Stimulated activated naive CD4-positive, alpha-beta T cell treated with Interleukin-2 at 50 U/mL for 16 hours (primary cell): ENCODE measurements at regions not wholly inside any gene's neighbourhood (a gene's known extent, or its start where the extent isn't known, plus 50 kb on each side); places are given as distances from the start of the nearest gene placed in this dataset.
"Not testable (repeated sequence)": the region's sequence is repeated elsewhere in the genome, so short reads cannot be mapped to it uniquely, and the experiment has no call there.

ENCODE experiments used
- DNase-seq: peaks from one replicate; lab custom pipeline; 2025; lab: John Stamatoyannopoulos, UW

- no peak for DNase-seq
Observed at GRCh38 chr5:91243286-91243685, 139.8 kb downstream of the ARRDC3 start.

GRCh38 chr5:91241460-91241859, 141.7 kb downstream of the ARRDC3 start:
- DNase-seq = not testable (repeated sequence)

DNA sequence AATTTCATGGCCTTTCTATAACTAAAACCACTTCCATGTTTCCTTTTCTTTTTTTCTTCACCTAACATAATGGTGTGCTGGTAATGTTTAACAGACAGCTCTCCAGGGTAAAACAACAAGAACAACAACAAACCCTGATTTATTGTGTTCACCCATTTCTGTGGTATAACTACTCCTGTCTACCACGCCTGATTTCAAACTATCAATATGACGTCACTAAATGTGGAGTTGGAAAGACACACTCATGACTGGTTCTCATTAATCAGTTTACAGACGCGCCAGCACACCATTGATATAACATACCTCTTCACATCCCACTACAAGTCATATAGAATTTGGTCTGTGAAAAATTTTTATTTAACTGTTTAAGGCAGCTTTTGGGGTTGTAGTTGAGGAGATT, 142.9 kb downstream of the ARRDC3 start:
- DNase-seq = no peak

DNA sequence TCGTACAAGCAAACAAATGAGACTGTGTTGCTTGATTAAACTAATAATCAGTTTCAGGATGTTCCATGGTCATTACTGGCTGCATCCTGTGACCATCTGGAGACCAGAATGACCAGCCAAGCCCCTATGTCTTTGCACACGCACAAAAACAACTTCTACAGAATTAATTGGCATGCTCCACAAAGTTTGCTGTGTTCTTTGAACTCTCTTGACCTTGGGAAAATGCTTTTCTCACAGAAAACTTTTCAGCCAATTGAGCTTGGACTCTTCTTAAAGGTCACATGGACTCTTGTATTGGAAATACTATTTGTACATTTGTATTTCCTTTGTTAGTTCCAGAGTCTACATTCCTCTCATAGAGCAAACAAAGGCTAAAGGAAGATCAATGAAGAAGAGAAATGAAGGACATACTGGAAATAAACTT, 147.8 kb downstream of the ARRDC3 start:
- no peak for DNase-seq

GRCh38 chr5:91232523-91232922, 150.6 kb downstream of the ARRDC3 start:
- no peak for DNase-seq

DNA sequence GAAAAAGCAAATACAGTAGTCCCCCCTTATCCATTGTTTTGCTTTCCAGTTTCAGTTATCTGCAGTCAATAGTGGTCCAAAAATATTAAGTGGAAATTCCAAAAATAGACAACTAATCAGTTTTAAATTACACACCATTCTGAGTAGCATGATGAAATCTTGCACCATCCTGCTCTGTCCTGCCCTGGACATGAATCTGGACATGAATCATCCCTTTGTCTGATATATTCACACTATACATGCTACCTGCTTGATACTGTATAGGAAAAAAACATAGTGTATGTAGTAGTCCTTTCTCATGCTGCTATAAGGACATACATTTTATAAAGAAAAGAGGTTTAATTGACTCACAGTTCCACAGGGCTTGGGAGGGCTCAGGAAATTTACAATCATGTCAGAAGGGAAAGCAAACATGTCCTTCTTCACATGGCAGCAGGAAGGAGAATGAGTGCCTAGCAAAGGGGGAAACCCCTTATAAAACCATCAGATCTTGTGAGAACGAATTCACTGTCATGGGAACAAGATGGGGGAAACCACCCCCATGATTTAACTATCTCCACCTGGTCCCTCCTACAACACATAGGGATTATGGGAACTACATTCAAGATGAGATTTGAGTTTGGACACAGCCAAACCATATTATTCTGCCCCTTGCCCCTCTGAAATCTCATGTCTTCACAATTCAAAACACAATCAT, 153.9 kb downstream of the ARRDC3 start:
- DNase-seq = no peak

DNA sequence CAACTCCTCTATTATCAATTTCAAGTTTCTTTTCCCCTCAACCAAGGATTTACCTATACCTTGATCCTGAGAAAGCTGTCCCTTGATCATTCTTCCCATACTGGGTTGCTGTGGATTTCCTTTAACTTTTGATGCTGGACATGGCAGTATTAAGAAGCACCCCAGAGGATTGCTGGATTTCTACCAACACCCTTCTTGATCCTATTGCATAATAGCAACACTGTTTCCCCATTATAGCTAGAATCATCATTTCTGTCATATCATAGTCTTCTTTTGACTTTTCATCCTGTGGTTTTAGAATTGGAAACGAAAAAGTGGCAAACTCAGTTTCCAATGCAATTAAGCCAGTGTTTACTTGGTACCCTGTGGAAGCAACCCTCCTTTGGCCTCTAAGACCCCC, 154.9 kb downstream of the ARRDC3 start:
- no peak for DNase-seq

DNA sequence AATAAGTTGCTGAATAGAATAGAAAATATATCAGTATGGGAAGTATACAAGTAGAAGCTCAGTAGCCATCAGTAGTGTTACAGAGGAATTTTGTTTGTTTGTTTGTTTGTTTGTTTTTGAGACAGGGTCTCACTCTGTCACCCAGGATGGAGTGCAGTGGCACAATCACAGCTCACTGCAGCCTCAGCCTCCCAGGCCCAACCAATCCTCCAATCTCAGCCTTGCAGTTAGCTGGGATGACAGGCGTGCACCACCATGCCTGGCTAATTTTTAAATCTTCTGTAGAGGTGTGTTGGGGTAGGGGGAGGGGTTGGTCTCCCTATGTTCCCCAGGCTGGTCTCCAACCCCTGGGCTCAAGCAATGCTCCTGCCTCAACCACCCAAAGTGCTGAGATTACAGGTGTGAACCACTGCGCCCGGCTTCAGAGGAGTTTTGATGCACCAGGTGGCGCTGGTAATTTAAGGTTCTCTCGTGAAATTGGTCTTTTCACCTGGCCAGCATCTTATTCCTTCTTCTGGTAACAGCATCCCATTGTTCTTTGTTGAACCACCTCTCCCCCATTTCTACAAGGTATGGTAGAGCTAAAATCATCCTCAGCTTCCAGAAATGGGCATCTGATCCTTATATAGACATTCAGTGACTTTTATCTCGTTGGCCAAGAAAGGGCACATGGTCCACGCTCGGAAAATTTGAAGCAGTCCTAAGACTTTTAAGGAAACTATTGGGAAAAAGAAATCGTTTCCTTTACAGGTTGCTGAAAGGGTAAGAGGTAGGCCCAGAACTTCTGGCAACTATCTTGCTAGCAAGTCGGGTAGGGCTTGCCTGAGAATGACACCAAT, 157.1 kb downstream of the ARRDC3 start:
- DNase-seq = peak; percentile 59

DNA sequence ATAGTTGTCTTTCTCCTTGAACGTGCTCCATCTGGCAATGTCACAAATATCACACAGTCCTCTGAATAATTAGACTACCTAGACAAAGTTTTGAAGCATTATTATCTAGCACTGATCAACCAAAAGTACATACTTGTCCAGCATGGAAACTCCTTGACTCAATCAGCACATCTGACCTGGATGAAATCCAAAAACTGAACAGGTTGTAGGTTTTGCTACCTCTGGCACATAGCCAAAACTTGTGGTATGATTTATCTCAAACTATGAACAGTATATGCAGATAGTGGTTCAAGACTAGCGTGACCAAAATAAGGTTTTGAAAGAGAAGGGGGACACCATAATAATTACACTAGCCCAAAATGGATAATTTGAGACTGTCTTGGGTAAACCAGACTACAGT, 158.1 kb downstream of the ARRDC3 start:
- DNase-seq = no peak

DNA sequence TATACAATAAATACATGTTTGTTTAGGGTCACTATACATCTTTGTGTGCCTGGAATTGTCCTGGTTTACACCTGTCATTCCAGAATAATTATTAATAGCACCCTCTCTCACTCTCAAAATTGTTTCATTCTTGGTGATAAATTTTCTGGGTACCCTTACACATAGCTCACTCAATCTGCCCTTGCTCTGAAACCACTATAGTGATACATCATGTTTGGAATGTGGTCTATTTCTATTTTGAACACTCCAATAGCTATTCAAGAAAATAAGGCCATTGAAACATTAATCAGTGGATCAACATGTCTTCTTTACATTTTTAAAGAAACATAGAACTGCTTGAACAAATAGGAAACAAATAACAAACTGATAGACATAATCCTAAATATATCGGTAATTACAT, 158.7 kb downstream of the ARRDC3 start:
- DNase-seq = no peak

GRCh38 chr5:91223886-91224285, 159.2 kb downstream of the ARRDC3 start:
- DNase-seq = no peak

DNA sequence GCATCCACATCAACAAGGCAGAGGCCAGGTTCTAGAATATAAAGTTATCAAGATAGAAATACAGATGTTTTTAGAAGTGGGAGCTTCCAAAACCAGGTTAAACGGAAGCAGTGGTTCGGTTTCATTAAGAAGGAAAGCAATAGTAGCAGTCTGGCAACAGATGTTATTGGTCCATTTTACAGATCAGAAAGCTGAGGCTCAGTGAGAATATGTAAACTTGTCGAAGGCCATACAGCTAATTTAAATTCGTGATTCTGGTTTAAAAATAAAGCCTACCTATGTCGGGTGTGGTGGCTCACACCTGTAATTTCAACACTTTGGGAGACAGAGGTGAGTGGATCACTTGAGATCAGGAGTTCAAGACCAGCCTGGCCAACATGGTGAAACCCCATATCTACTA, 160.6 kb downstream of the ARRDC3 start:
- no peak for DNase-seq

DNA sequence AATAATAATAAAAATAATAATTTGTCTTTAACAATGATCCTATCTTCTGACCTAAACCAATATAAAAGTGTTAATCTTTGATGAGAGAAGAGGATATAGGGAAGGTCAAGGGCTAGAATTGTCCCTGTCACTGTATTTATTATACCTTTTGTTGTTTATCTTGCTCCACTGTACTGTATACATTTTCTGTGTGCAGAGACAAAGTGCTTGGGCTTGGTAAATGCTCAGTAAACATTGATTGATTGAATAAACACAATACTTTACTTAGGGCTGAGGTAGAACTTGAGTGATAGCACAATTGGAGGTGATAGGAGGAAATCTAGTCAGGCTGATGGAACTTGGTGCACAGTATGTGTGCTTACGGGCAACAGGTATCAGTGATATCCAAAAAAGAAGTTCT, 161.2 kb downstream of the ARRDC3 start:
- no peak for DNase-seq

- DNase-seq = no peak
Observed at GRCh38 chr5:91219803-91220371, 163.2 kb downstream of the ARRDC3 start.

- DNase-seq = no peak
Observed at GRCh38 chr5:91219091-91219802, 163.9 kb downstream of the ARRDC3 start.

DNA sequence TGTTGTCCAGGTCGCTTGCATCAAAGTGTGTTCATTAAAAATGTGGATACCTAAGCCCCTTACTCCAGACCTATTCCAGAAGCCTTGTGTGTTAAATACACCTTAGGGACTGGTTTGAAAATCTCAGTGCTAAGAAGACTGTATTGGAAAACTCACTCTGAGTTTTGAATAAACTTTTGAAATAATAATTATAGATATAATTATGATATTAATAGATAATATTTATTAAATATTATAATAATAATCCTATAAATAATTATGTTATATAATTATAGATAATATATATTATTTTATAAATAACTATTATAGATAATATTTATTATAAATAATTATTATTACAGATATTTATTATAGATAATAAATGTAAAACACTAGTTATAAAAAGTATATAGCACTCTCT, 165.3 kb downstream of the ARRDC3 start:
- no peak for DNase-seq

GRCh38 chr5:91214571-91214970, 168.5 kb downstream of the ARRDC3 start:
- no peak for DNase-seq
